GM12864 (cell line): ENCODE measurements at regions not wholly inside any gene's neighbourhood (a gene's known extent, or its start where the extent isn't known, plus 50 kb on each side); places are given as distances from the start of the nearest gene placed in this dataset.
A peak's percentile ranks its signal among the peaks of the same experiment; 100 is the strongest.

ENCODE experiments used
- DNase-seq: peaks from one replicate; pipeline ENCODE4 v3.0.0-alpha.2; 2011; ENCODE audit warnings: low read depth
- H3K4me3 ChIP-seq: 2 replicates; pipeline ENCODE4 v1.5.1; 2011; ENCODE audit warnings: mild to moderate bottlenecking, low read depth, low read length, control low read depth
- CTCF ChIP-seq: IDR thresholded peaks from 2 replicates; pipeline ENCODE4 v1.5.1; 2011; ENCODE audit warnings: low read depth, mild to moderate bottlenecking, moderate library complexity, low read length, control low read depth, inconsistent platforms; ENCODE audit errors: missing control alignments

DNA sequence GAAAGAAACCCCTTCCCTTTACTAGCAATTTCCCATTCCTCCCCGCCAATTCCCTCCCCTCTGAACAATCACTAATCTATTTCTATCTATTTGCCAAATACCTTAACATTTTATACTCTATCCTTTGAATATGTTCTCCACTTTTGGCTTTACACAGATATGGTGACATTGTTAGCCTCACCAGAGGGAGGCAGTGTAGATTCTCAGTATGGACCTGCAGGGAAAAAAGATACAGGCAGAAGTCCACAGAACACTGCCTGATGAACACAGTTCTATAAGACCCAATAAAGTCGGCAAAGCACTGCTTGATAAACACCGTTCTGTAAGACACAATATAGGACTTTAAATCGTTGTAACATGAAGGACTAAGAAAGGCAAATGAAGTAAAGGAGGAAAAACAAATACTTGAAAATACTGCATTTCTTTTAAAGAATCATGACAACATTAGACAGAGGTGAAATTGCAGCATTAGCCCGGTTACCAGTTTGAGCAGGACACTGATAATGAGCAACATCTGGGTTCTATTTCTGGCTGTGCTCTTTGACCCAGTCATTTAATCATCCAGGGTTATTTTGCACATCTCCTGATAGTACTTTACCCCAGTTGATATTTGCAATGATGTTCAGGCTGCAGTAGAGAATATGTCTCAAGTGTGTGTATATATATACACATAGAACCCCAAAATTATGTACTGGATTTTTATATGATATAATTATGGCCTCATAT is 296.8 kb downstream of the UTRN start:
- no peak for DNase-seq
- H3K4me3 ChIP-seq = no peak overlapping the region
- TF ChIP-seq CTCF = peak; percentile 57

DNA sequence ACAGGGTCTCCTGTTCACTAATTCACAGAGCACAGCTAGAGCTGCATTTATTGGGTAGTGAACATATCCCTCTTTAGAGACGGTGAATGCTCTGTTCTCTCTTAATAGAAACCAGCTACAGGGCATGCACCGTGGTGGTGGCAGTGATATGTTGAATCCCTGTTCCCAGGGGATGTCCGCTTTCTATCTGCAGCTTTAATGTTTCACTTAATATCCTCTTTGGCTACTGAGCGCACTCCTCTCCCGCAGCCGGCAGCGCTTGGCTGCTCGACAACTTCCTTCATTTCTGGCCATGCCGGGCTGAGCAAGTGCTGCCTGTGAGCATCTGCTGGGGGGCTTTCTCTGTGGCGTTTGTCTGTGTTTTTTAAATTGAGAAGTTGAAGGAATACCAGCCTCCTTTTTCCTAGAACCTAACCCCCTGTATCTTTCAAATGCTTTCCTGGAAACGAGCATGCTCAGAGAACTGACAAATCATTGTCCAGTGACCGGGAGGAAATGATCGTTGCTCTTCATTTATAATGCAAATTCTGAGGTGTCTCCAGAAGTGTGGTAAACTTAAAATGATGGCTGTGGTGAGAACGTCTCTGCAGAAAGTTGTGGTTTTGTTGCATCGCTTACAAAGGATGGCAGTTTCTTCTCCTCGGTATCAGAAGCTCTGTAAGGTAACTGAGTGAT is 297.9 kb downstream of the UTRN start:
- no peak for TF ChIP-seq CTCF
- H3K4me3 ChIP-seq = peak overlapping the region; percentile 16
- peak; percentile 68 for DNase-seq

DNA sequence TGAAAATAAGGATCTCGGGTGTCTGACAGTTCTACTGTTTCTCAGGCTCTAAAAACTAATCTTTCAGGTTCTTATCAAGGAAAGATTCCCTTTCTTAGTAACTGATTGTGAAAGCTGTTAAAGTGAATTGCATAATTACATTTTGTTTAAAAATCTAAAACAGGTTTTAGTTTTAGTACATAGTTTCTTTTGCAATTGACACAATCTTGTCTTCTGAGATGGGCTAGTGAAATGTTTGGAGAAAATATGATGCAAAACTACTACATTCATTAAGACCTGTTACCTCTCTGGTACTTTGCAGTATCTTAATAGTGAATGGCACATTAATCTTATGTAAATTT is 298.4 kb downstream of the UTRN start:
- no peak overlapping the region for H3K4me3 ChIP-seq
- no peak for DNase-seq
- no peak for TF ChIP-seq CTCF

GRCh38 chr6:144585217-144585814 is 300.2 kb downstream of the UTRN start:
- no peak overlapping the region for H3K4me3 ChIP-seq
- peak; percentile 43 for TF ChIP-seq CTCF
- no peak for DNase-seq

GRCh38 chr6:144586986-144587385 is 301.9 kb downstream of the UTRN start:
- no peak for TF ChIP-seq CTCF
- H3K4me3 ChIP-seq = no peak overlapping the region
- DNase-seq = no peak

- H3K4me3 ChIP-seq = no peak overlapping the region
- no peak for DNase-seq
- no peak for TF ChIP-seq CTCF
Measured at GRCh38 chr6:144588697-144589325, 303.7 kb downstream of the UTRN start.
